ENCODE measurements at regions not wholly inside any gene's neighbourhood (a gene's known extent, or its start where the extent isn't known, plus 50 kb on each side); places are given as distances from the start of the nearest gene placed in this dataset.

- no peaks in the 10 kb centered on the region for H3K27me3 ChIP-seq (ENCODE audit: control insufficient read depth, extremely low read depth, insufficient read depth, low read length)
- no peak for DNase-seq (ENCODE audit: low read depth, low spot score)
- H3K4me2 ChIP-seq (ENCODE audit: control insufficient read depth, extremely low read depth, insufficient read depth, low read depth, low read length) = no peak overlapping the region
- H3K9ac ChIP-seq (ENCODE audit: control insufficient read depth, extremely low read depth, insufficient read depth, low read length) = no peak overlapping the region
- H2AFZ ChIP-seq (ENCODE audit: control insufficient read depth, low read length) = no peak overlapping the region
- FAIRE-seq = no peak
- H3K4me3 ChIP-seq (ENCODE audit: control insufficient read depth in 2 of 3, extremely low read depth in 1 of 3, insufficient read depth in 2 of 3, low read depth in 1 of 3, low read length in 3 of 3) = no peak overlapping the region
- no peaks in the 10 kb centered on the region for H3K36me3 ChIP-seq (ENCODE audit: control insufficient read depth in 2 of 2, extremely low read depth in 1 of 2, insufficient read depth in 2 of 2, low read length in 2 of 2)
- no peak for TF ChIP-seq CTCF (optimal IDR thresholded peaks at IDR 0.05 in 1 of 3, IDR thresholded peaks at IDR 0.05 in 1 of 3, conservative IDR thresholded peaks at IDR 0.05 in 1 of 3; ENCODE audit: extremely low read depth in 1 of 3, insufficient read depth in 2 of 3, low read length in 3 of 3)
- no peak for TF ChIP-seq EZH2 (IDR thresholded peaks at IDR 0.05; ENCODE audit: low read length)
- no peaks in the 10 kb centered on the region for H3K79me2 ChIP-seq (ENCODE audit: control insufficient read depth, insufficient read depth, low read length)
- H3K4me1 ChIP-seq (ENCODE audit: control insufficient read depth, extremely low read depth, insufficient read depth, low read length) = peaks cover 6% of the 10 kb centered on the region
- dilution Hi-C loops (cut with MboI; ENCODE audit: extremely low pct_ligation_motif_present, low sequenced_read_pairs) = no loop called here
- no peak overlapping the region for H3K27ac ChIP-seq (ENCODE audit: control insufficient read depth, insufficient read depth, low read length)
- H4K20me1 ChIP-seq (ENCODE audit: control insufficient read depth, extremely low read depth, insufficient read depth, low read length) = no peaks in the 10 kb centered on the region
- no peaks in the 10 kb centered on the region for H3K9me3 ChIP-seq (ENCODE audit: control insufficient read depth, low read depth, low read length)
- no peaks in the 10 kb centered on the region for H3K9me1 ChIP-seq (ENCODE audit: control insufficient read depth, extremely low read depth, insufficient read depth, low read length)
These were observed 123.8 kb upstream of the FHL2 start for GRCh38 chr2:105522645-105523044.

- Histone ChIP-seq H3K4me3 (ENCODE audit: control insufficient read depth in 2 of 3, extremely low read depth in 1 of 3, insufficient read depth in 2 of 3, low read depth in 1 of 3, low read length in 3 of 3) (no peak overlapping the region), H3K27me3 (ENCODE audit: control insufficient read depth, extremely low read depth, insufficient read depth, low read length) (no peaks in the 10 kb centered on the region), H3K9me1 (ENCODE audit: control insufficient read depth, extremely low read depth, insufficient read depth, low read length) (no peaks in the 10 kb centered on the region), H2AFZ (ENCODE audit: control insufficient read depth, low read length) (no peak overlapping the region), H3K9me3 (ENCODE audit: control insufficient read depth, low read depth, low read length) (no peaks in the 10 kb centered on the region), H3K27ac (ENCODE audit: control insufficient read depth, insufficient read depth, low read length) (no peak overlapping the region), H4K20me1 (ENCODE audit: control insufficient read depth, extremely low read depth, insufficient read depth, low read length) (no peaks in the 10 kb centered on the region), H3K36me3 (ENCODE audit: control insufficient read depth in 2 of 2, extremely low read depth in 1 of 2, insufficient read depth in 2 of 2, low read length in 2 of 2) (no peaks in the 10 kb centered on the region), H3K9ac (ENCODE audit: control insufficient read depth, extremely low read depth, insufficient read depth, low read length) (no peak overlapping the region), H3K79me2 (ENCODE audit: control insufficient read depth, insufficient read depth, low read length) (no peaks in the 10 kb centered on the region), H3K4me1 (ENCODE audit: control insufficient read depth, extremely low read depth, insufficient read depth, low read length) (peaks cover 6% of the 10 kb centered on the region), H3K4me2 (ENCODE audit: control insufficient read depth, extremely low read depth, insufficient read depth, low read depth, low read length) (no peak overlapping the region)
- peak; percentile 32 for DNase-seq (ENCODE audit: low read depth, low spot score)
- FAIRE-seq = no peak
- TF ChIP-seq EZH2 (IDR thresholded peaks at IDR 0.05; ENCODE audit: low read length) (no peak), CTCF (optimal IDR thresholded peaks at IDR 0.05 in 1 of 3, IDR thresholded peaks at IDR 0.05 in 1 of 3, conservative IDR thresholded peaks at IDR 0.05 in 1 of 3; ENCODE audit: extremely low read depth in 1 of 3, insufficient read depth in 2 of 3, low read length in 3 of 3) (no peak)
- dilution Hi-C loops (cut with MboI; ENCODE audit: extremely low pct_ligation_motif_present, low sequenced_read_pairs) = no loop called here
These were observed 122.8 kb upstream of the FHL2 start for GRCh38 chr2:105521616-105522015.

Data from keratinocyte (primary cell).